Caco-2 (cell line): ENCODE measurements at regions not wholly inside any gene's neighbourhood (a gene's known extent, or its start where the extent isn't known, plus 50 kb on each side); places are given as distances from the start of the nearest gene placed in this dataset.

Source experiments
- BruUV-seq: library from RNA; stranded (reverse); fragments of 400-500 nt; replicated peaks from 2 replicates; lab custom pipeline; 2021; lab: Mats Ljungman, UMichigan
- CTCF ChIA-PET: fragments of 300-600 bp; sonication (Branson Sonifier 250); formaldehyde crosslinking; loops from one replicate; lab custom pipeline; 2022; ENCODE audit warnings: antibody characterized with exemption; lab: Charles Lee
- POLR2A ChIA-PET: fragments of 300-600 bp; sonication (Branson Sonifier 250); formaldehyde crosslinking; loops from one replicate; lab custom pipeline; 2022; ENCODE audit warnings: antibody characterized with exemption; lab: Charles Lee
- DNase-seq, 2 experiments: peaks; one replicate each; pipeline versions ENCODE4 v3.0.0 to v3.0.0-alpha.2; 2020 to 2022
- H3K27me3 ChIP-seq: replicated peaks from 2 replicates; pipeline ENCODE4 v1.6.0; 2011; ENCODE audit warnings: low read length; ENCODE audit not compliant: control insufficient read depth, insufficient read depth
- H3K36me3 ChIP-seq: 2 replicates; pipeline ENCODE4 v1.5.1; 2011; ENCODE audit warnings: low read length; ENCODE audit not compliant: control insufficient read depth, insufficient read depth
- H3K4me1 ChIP-seq: fragments of 250-450 bp; sonication (Bioruptor Pico); 2 replicates; pipeline ENCODE4 v1.5.1; 2020; ENCODE audit warnings: mild to moderate bottlenecking
- H3K4me3 ChIP-seq: 2 replicates; pipeline ENCODE4 v1.5.1; 2011; ENCODE audit warnings: low read depth, mild to moderate bottlenecking, control low read depth, low read length
- H3K9me3 ChIP-seq: fragments of 250-450 bp; sonication (Bioruptor Pico); 2 replicates; pipeline ENCODE4 v1.5.1; 2020; ENCODE audit warnings: mild to moderate bottlenecking, moderate library complexity
- H3K27ac Mint-ChIP-seq: one replicate; pipeline ENCODE4 v1.8.0; 2022; ENCODE audit warnings: mixed read lengths; ENCODE audit not compliant: unreplicated experiment
- H3K27me3 Mint-ChIP-seq: one replicate; pipeline ENCODE4 v1.8.0; 2022; ENCODE audit warnings: mixed read lengths; ENCODE audit not compliant: insufficient read depth, unreplicated experiment
- H3K36me3 Mint-ChIP-seq: one replicate; pipeline ENCODE4 v1.8.0; 2022; ENCODE audit warnings: mild to moderate bottlenecking, mixed read lengths; ENCODE audit not compliant: insufficient read depth, unreplicated experiment
- H3K4me1 Mint-ChIP-seq: one replicate; pipeline ENCODE4 v1.8.0; 2022; ENCODE audit warnings: low read depth, mixed read lengths; ENCODE audit not compliant: unreplicated experiment
- H3K4me3 Mint-ChIP-seq: one replicate; pipeline ENCODE4 v1.8.0; 2022; ENCODE audit warnings: mild to moderate bottlenecking, moderate library complexity, mixed read lengths; ENCODE audit not compliant: unreplicated experiment
- H3K9me3 Mint-ChIP-seq: one replicate; pipeline ENCODE4 v1.8.0; 2022; ENCODE audit warnings: mixed read lengths; ENCODE audit not compliant: unreplicated experiment
- intact Hi-C: fragments of 100-400 bp; cut with micrococcal nuclease; formaldehyde crosslinking; loops from one replicate; pipeline ENCODE4 v1.10.0; 2022; ENCODE audit not compliant: unreplicated experiment
- TF ChIP-seq, protein P1 (sequence below), 2 experiments: fragments of 200-600 bp in 1 of 2; IDR thresholded peaks; 1 replicate in 1 of 2; 2 replicates in 1 of 2; pipeline versions ENCODE4 v1.5.1 to v1.8.0; 2011 to 2022; ENCODE audit warnings: antibody characterized with exemption in 1 of 2, control low read depth in 1 of 2, inconsistent platforms in 1 of 2, low read depth in 1 of 2, low read length in 1 of 2, mild to moderate bottlenecking in 1 of 2, moderate library complexity in 1 of 2; ENCODE audit not compliant: insufficient read depth in 1 of 2, severe bottlenecking in 1 of 2, unreplicated experiment in 1 of 2

DNA sequence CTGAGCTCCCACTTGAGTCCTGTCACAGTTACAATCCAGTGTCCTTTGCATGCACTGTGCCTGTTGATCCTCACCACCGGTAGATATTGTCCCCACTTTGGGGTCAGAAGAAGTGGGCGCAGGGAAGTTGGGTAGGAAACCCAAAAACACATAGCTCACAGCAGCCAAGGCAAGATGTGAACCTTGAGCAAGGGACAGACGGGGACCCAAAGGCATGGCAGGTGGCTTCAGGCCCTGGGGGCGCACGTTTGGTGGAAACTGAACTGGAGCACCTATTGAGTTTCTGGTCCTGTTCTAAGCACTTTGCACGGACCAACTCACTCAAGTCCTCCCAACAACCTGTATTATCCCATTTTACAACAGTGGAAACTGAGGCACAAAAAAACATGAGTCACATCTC is 82.8 kb upstream of the ZNF716 start:
- TF ChIP-seq, protein P1, sequence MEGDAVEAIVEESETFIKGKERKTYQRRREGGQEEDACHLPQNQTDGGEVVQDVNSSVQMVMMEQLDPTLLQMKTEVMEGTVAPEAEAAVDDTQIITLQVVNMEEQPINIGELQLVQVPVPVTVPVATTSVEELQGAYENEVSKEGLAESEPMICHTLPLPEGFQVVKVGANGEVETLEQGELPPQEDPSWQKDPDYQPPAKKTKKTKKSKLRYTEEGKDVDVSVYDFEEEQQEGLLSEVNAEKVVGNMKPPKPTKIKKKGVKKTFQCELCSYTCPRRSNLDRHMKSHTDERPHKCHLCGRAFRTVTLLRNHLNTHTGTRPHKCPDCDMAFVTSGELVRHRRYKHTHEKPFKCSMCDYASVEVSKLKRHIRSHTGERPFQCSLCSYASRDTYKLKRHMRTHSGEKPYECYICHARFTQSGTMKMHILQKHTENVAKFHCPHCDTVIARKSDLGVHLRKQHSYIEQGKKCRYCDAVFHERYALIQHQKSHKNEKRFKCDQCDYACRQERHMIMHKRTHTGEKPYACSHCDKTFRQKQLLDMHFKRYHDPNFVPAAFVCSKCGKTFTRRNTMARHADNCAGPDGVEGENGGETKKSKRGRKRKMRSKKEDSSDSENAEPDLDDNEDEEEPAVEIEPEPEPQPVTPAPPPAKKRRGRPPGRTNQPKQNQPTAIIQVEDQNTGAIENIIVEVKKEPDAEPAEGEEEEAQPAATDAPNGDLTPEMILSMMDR (IDR thresholded peaks at IDR 0.05; ENCODE audit: insufficient read depth in 1 of 2, low read depth in 1 of 2, low read length in 1 of 2, severe bottlenecking in 1 of 2, unreplicated experiment in 1 of 2) = no peak
- POLR2A ChIA-PET = no interaction called here
- H3K27ac Mint-ChIP-seq = no peak overlapping the region
- Histone ChIP-seq H3K4me3 (no peak overlapping the region), H3K27me3 (no peaks in the 10 kb centered on the region), H3K4me1 (no peaks in the 10 kb centered on the region), H3K36me3 (no peaks in the 10 kb centered on the region), H3K9me3 (no peaks in the 10 kb centered on the region)
- H3K36me3 Mint-ChIP-seq = no peaks in the 10 kb centered on the region
- no TSS peak for BruUV-seq
- DNase-seq = no peak
- intact Hi-C loops = no loop called here
- no peak overlapping the region for H3K4me3 Mint-ChIP-seq
- peaks cover 52% of the 10 kb centered on the region for H3K9me3 Mint-ChIP-seq
- CTCF ChIA-PET = no interaction called here
- no peaks in the 10 kb centered on the region for H3K4me1 Mint-ChIP-seq
- H3K27me3 Mint-ChIP-seq = no peaks in the 10 kb centered on the region

DNA sequence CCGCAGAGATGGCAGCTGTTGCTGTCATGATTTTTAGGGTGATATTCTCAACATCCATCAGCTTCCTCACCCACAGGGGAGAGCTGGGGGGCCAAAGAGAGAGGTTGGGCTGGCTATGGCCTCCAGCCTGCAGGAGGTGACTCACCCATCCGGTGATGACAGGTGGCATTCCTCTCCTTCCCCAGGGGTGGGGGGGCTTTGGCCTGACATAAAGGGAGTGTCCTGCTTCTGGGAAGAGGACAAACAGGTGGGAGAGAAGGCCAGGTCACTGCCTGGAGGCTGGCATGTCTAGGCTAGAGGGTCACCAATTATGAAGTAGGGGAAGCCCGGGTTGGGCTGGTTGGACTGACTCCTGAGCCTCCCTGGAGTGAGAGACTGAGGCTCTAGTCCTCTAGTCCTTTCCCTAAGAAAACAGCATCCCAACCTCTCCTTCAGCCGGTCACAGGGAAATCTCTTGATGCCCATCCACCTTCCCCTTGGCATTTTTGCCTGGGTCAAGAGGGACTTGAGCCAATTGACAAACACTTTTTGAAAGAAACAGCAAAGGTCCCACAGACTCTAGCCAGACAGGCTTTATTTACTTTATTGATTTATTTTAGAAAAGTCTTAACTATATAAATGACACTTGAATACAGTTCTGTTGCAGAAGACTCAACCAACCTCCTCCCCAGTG is 79.8 kb upstream of the ZNF716 start:
- Mint-ChIP-seq H3K36me3 (no peaks in the 10 kb centered on the region), H3K4me1 (no peaks in the 10 kb centered on the region), H3K4me3 (no peak overlapping the region), H3K9me3 (peaks cover 48% of the 10 kb centered on the region), H3K27me3 (no peaks in the 10 kb centered on the region), H3K27ac (no peak overlapping the region)
- no peak for DNase-seq
- no peak overlapping the region for H3K4me3 ChIP-seq
- TF ChIP-seq, protein P1 (IDR thresholded peaks at IDR 0.05; ENCODE audit: insufficient read depth in 1 of 2, low read depth in 1 of 2, low read length in 1 of 2, severe bottlenecking in 1 of 2, unreplicated experiment in 1 of 2) = no peak
- H3K4me1 ChIP-seq = no peaks in the 10 kb centered on the region
- H3K9me3 ChIP-seq = no peaks in the 10 kb centered on the region
- intact Hi-C loops = no loop called here
- no peaks in the 10 kb centered on the region for H3K36me3 ChIP-seq
- BruUV-seq = no TSS peak
- no peaks in the 10 kb centered on the region for H3K27me3 ChIP-seq
- POLR2A ChIA-PET = no interaction called here
- CTCF ChIA-PET = no interaction called here

DNA sequence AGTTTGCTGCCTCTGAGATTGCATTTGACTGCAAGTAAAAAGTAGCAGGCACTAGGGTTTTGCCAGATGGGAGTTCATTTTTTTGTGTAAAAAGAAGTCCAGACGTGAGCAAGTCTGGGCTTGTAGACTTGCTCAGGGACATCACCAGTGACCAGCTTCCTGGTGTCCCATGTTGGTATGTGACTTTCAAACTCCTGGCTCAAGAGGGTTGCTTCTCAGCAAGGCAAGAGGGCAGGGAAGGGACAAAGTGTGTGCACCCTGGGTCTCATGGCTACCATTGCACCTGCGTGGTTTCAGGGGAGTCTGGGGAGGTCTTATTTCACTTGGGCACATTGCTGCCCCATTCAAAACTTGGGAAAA is 79.3 kb upstream of the ZNF716 start:
- TF ChIP-seq, protein P1 (IDR thresholded peaks at IDR 0.05; ENCODE audit: insufficient read depth in 1 of 2, low read depth in 1 of 2, low read length in 1 of 2, severe bottlenecking in 1 of 2, unreplicated experiment in 1 of 2) = no peak
- intact Hi-C loops = no loop called here
- peaks cover 48% of the 10 kb centered on the region for H3K9me3 Mint-ChIP-seq
- Histone ChIP-seq H3K9me3 (no peaks in the 10 kb centered on the region), H3K4me3 (no peak overlapping the region), H3K27me3 (no peaks in the 10 kb centered on the region), H3K36me3 (no peaks in the 10 kb centered on the region), H3K4me1 (no peaks in the 10 kb centered on the region)
- no peaks in the 10 kb centered on the region for H3K27me3 Mint-ChIP-seq
- no peak overlapping the region for H3K27ac Mint-ChIP-seq
- no peak overlapping the region for H3K4me3 Mint-ChIP-seq
- no peaks in the 10 kb centered on the region for H3K4me1 Mint-ChIP-seq
- ChIA-PET CTCF (no interaction called here), POLR2A (no interaction called here)
- BruUV-seq = no TSS peak
- no peaks in the 10 kb centered on the region for H3K36me3 Mint-ChIP-seq
- no peak for DNase-seq
